H9 (cell line): ENCODE measurements at regions not wholly inside any gene's neighbourhood (a gene's known extent, or its start where the extent isn't known, plus 50 kb on each side); places are given as distances from the start of the nearest gene placed in this dataset.

Experiments
- DNase-seq: peaks from one replicate; pipeline ENCODE4 v3.0.0-alpha.2; 2017
- H2AFZ ChIP-seq: one replicate; pipeline ENCODE4 v1.6.1; 2013; ENCODE audit warnings: mild to moderate bottlenecking, low read length, control low read depth, moderate library complexity
- H2AK5ac ChIP-seq: 2 replicates; pipeline ENCODE4 v1.6.1; 2013; ENCODE audit warnings: low read length, control low read depth, mixed read lengths; ENCODE audit not compliant: insufficient read length
- H2BK120ac ChIP-seq: one replicate; pipeline ENCODE4 v1.6.1; 2013; ENCODE audit warnings: low read depth, mild to moderate bottlenecking, low read length, control low read depth, inconsistent platforms; ENCODE audit not compliant: poor library complexity, severe bottlenecking
- H2BK12ac ChIP-seq: 2 replicates; pipeline ENCODE4 v1.6.1; 2013; ENCODE audit warnings: low read length, control low read depth, mixed read lengths, low read depth; ENCODE audit not compliant: insufficient read length
- H2BK15ac ChIP-seq: 2 replicates; pipeline ENCODE4 v1.6.1; 2013; ENCODE audit warnings: low read depth, low read length, control low read depth
- H2BK20ac ChIP-seq: one replicate; pipeline ENCODE4 v1.6.1; 2013; ENCODE audit warnings: low read depth, mild to moderate bottlenecking, low read length, control low read depth, inconsistent platforms; ENCODE audit not compliant: poor library complexity, severe bottlenecking
- H2BK5ac ChIP-seq: 2 replicates; pipeline ENCODE4 v1.6.1; 2013; ENCODE audit warnings: low read length, control low read depth, mixed read lengths; ENCODE audit not compliant: insufficient read length
- H3K14ac ChIP-seq: 2 replicates; pipeline ENCODE4 v1.6.1; 2013; ENCODE audit warnings: low read length, control low read depth; ENCODE audit not compliant: insufficient read depth
- H3K18ac ChIP-seq: 2 replicates; pipeline ENCODE4 v1.6.1; 2013; ENCODE audit warnings: low read depth, mild to moderate bottlenecking, mixed read lengths, low read length, control low read depth; ENCODE audit not compliant: insufficient read length
- H3K23ac ChIP-seq: 2 replicates; pipeline ENCODE4 v1.6.1; 2013; ENCODE audit warnings: low read length, control low read depth, mixed read lengths, low read depth; ENCODE audit not compliant: insufficient read length
- H3K23me2 ChIP-seq: 2 replicates; pipeline ENCODE4 v1.6.1; 2013; ENCODE audit warnings: low read depth, mild to moderate bottlenecking, mixed read lengths, low read length, control low read depth; ENCODE audit not compliant: insufficient read length, poor library complexity, severe bottlenecking
- H3K27ac ChIP-seq: 2 replicates; pipeline ENCODE4 v1.5.1; 2013; ENCODE audit warnings: low read length, control low read depth, mixed read lengths, low read depth; ENCODE audit not compliant: insufficient read length
- H3K27me3 ChIP-seq: 2 replicates; pipeline ENCODE4 v1.6.1; 2013; ENCODE audit warnings: low read length, control low read depth, inconsistent platforms; ENCODE audit not compliant: insufficient read depth
- H3K4ac ChIP-seq: 2 replicates; pipeline ENCODE4 v1.6.1; 2013; ENCODE audit warnings: low read depth, mild to moderate bottlenecking, control low read depth, inconsistent platforms, low read length, moderate library complexity
- H3K4me1 ChIP-seq: 2 replicates; pipeline ENCODE4 v1.6.1; 2013; ENCODE audit warnings: low read length, control low read depth, inconsistent platforms; ENCODE audit not compliant: insufficient read depth
- H3K4me2 ChIP-seq: 2 replicates; pipeline ENCODE4 v1.6.1; 2013; ENCODE audit warnings: low read length, control low read depth, mixed read lengths; ENCODE audit not compliant: insufficient read length, insufficient read depth
- H3K56ac ChIP-seq: 2 replicates; pipeline ENCODE4 v1.6.1; 2013; ENCODE audit warnings: low read depth, mild to moderate bottlenecking, mixed read lengths, low read length, control low read depth; ENCODE audit not compliant: insufficient read length
- H3K79me1 ChIP-seq: 2 replicates; pipeline ENCODE4 v1.6.1; 2013; ENCODE audit warnings: low read depth, mild to moderate bottlenecking, moderate library complexity, low read length, control low read depth, inconsistent platforms; ENCODE audit not compliant: insufficient read depth, poor library complexity, severe bottlenecking
- H3K79me2 ChIP-seq: 2 replicates; pipeline ENCODE4 v1.6.1; 2013; ENCODE audit warnings: low read length, control low read depth, inconsistent platforms; ENCODE audit not compliant: insufficient read depth
- H3K9ac ChIP-seq: 2 replicates; pipeline ENCODE4 v1.6.1; 2013; ENCODE audit warnings: low read length, control low read depth, mixed read lengths; ENCODE audit not compliant: insufficient read length; ENCODE audit errors: extremely low read depth
- H3K9me3 ChIP-seq: one replicate; pipeline ENCODE4 v1.6.1; 2013; ENCODE audit warnings: low read depth, low read length, inconsistent platforms; ENCODE audit not compliant: control insufficient read depth
- H3T11ph ChIP-seq: one replicate; pipeline ENCODE4 v1.6.1; 2013; ENCODE audit warnings: mild to moderate bottlenecking, low read length, control low read depth, inconsistent platforms
- H4K20me1 ChIP-seq: one replicate; pipeline ENCODE4 v1.6.1; 2013; ENCODE audit not compliant: control insufficient read depth, insufficient read length, insufficient read depth
- H4K5ac ChIP-seq: 2 replicates; pipeline ENCODE4 v1.6.1; 2013; ENCODE audit warnings: low read depth, mild to moderate bottlenecking, mixed read lengths, low read length, control low read depth; ENCODE audit not compliant: insufficient read length
- H4K8ac ChIP-seq: replicated peaks from 2 replicates; pipeline ENCODE4 v1.6.1; 2013; ENCODE audit warnings: low read length, control low read depth, mixed read lengths, low read depth; ENCODE audit not compliant: insufficient read length
- H4K91ac ChIP-seq: 2 replicates; pipeline ENCODE4 v1.6.1; 2013; ENCODE audit warnings: low read depth, mild to moderate bottlenecking, moderate library complexity, mixed read lengths, low read length, control low read depth; ENCODE audit not compliant: insufficient read length
- H3K27ac Mint-ChIP-seq, 3 experiments: 2 replicates in 2 of 3; 3 replicates in 1 of 3; pipeline ENCODE4 v1.8.0; 2020 to 2021; ENCODE audit warnings: mixed read lengths in 3 of 3, mild to moderate bottlenecking in 1 of 3, moderate library complexity in 1 of 3
- H3K27me3 Mint-ChIP-seq: 2 replicates; pipeline ENCODE4 v1.8.0; 2021; ENCODE audit warnings: low read depth, mild to moderate bottlenecking, moderate library complexity, mixed read lengths
- H3K36me3 Mint-ChIP-seq, 3 experiments: 2 replicates in 2 of 3; 3 replicates in 1 of 3; pipeline ENCODE4 v1.8.0; 2020 to 2021; ENCODE audit warnings: low read depth in 3 of 3, mixed read lengths in 3 of 3; ENCODE audit not compliant: insufficient read depth in 1 of 3
- H3K4me1 Mint-ChIP-seq, 2 experiments: 2 replicates each; pipeline ENCODE4 v1.8.0; 2020; ENCODE audit warnings: mixed read lengths in 2 of 2
- H3K4me3 Mint-ChIP-seq, 2 experiments: 2 replicates in 1 of 2; 3 replicates in 1 of 2; pipeline ENCODE4 v1.8.0; 2020 to 2021; ENCODE audit warnings: mild to moderate bottlenecking in 2 of 2, mixed read lengths in 2 of 2, moderate library complexity in 1 of 2
- H3K9me3 Mint-ChIP-seq, 2 experiments: 2 replicates in 1 of 2; 3 replicates in 1 of 2; pipeline ENCODE4 v1.8.0; 2020; ENCODE audit warnings: mild to moderate bottlenecking in 2 of 2, mixed read lengths in 2 of 2, moderate library complexity in 1 of 2
- CTCF ChIP-seq: fragments of 200-600 bp; sonication (generic); conservative IDR thresholded peaks from 3 replicates; pipeline ENCODE4 v1.8.0; 2021; ENCODE audit warnings: antibody characterized with exemption, mild to moderate bottlenecking
- WGBS: extraction: QIAGEN DNeasy Blood & Tissue Kit; methylation state at CpG from one replicate; pipeline ENCODE4 v1.1.7; 2013; ENCODE audit warnings: missing lambda C conversion rate, low lambda C conversion rate, mixed read lengths; ENCODE audit not compliant: insufficient read length; ENCODE audit errors: extremely low coverage; 5-methylcytosine and 5-hydroxymethylcytosine counted together

GRCh38 chr18:6487968-6488367, 73.3 kb upstream of the L3MBTL4 start:
- Histone ChIP-seq H2AFZ (no peak overlapping the region), H3K23me2 (no peaks in the 10 kb centered on the region), H4K5ac (no peak overlapping the region), H4K8ac (no peak overlapping the region), H3K18ac (no peak overlapping the region), H2BK20ac (no peak overlapping the region), H3K9ac (no peak overlapping the region), H2BK15ac (no peak overlapping the region), H2BK5ac (no peak overlapping the region), H2AK5ac (no peak overlapping the region), H3K9me3 (no peaks in the 10 kb centered on the region), H3K79me2 (no peaks in the 10 kb centered on the region), H2BK120ac (no peak overlapping the region), H3K27ac (no peak overlapping the region), H3K14ac (no peak overlapping the region), H3K79me1 (no peaks in the 10 kb centered on the region), H3K27me3 (no peaks in the 10 kb centered on the region), H4K20me1 (no peaks in the 10 kb centered on the region), H3K4ac (no peak overlapping the region), H3K23ac (no peak overlapping the region), H3K4me1 (peaks cover 4% of the 10 kb centered on the region; the same call in 1 of the 2 replicates), H4K91ac (no peak overlapping the region), H3K56ac (no peak overlapping the region), H3K4me2 (no peak overlapping the region), H2BK12ac (no peak overlapping the region), H3T11ph (no peak overlapping the region)
- no peak for TF ChIP-seq CTCF
- peak; percentile 77 for DNase-seq
- Mint-ChIP-seq H3K4me3 (peak overlapping the region; percentile 16 to 50; a peak in 3 of 5 replicates), H3K27ac (peak overlapping the region; percentile 83 to 93 (median 92); a peak in 6 of 7 replicates), H3K36me3 (no peaks in the 10 kb centered on the region), H3K4me1 (peaks cover 40 to 41% of the 10 kb centered on the region in 2 experiments), H3K9me3 (no peaks in the 10 kb centered on the region; a peak in 1 of 5 replicates), H3K27me3 (no peaks in the 10 kb centered on the region)
- no CpG with 5 or more reads among the region's 1 CpG for WGBS
